OCI-LY3 (cell line): ENCODE measurements at regions not wholly inside any gene's neighbourhood (a gene's known extent, or its start where the extent isn't known, plus 50 kb on each side); places are given as distances from the start of the nearest gene placed in this dataset.

Experiments
- EZH2phosphoT487 ChIP-seq: fragments of 200-600 bp; shearing (Covaris generic); IDR thresholded peaks from 2 replicates; pipeline ENCODE4 v1.6.1; 2018; ENCODE audit warnings: antibody characterized with exemption, mixed run types, low read depth
- TF ChIP-seq, protein P1 (sequence below): fragments of 200-600, 300-600 bp; sonication (generic); IDR thresholded peaks from 2 replicates; pipeline ENCODE4 v1.5.1; 2014; ENCODE audit warnings: antibody characterized with exemption, low read length, low read depth

DNA sequence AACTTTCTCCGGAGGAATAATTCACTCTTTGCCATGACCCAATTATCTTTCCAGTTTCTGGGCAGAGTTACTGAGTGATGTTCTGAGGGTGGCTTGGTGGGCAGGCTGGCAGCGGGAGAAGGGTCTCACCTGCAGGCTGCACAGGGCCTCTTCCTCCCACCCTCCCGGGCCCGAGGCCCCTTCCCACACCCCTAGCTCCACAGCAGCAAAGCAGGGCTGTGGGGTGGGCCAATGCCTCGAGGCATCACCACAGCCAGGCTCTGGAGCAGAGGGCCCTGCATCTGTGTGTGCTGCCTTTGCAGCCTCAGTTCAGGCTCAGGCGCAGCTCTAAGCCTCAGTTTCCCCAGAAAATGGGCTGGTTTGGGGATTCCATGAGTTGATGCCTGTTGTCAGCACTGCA is 120.2 kb upstream of the FOXD4L5 start:
- no peak for TF ChIP-seq EZH2phosphoT487
- TF ChIP-seq, protein P1, sequence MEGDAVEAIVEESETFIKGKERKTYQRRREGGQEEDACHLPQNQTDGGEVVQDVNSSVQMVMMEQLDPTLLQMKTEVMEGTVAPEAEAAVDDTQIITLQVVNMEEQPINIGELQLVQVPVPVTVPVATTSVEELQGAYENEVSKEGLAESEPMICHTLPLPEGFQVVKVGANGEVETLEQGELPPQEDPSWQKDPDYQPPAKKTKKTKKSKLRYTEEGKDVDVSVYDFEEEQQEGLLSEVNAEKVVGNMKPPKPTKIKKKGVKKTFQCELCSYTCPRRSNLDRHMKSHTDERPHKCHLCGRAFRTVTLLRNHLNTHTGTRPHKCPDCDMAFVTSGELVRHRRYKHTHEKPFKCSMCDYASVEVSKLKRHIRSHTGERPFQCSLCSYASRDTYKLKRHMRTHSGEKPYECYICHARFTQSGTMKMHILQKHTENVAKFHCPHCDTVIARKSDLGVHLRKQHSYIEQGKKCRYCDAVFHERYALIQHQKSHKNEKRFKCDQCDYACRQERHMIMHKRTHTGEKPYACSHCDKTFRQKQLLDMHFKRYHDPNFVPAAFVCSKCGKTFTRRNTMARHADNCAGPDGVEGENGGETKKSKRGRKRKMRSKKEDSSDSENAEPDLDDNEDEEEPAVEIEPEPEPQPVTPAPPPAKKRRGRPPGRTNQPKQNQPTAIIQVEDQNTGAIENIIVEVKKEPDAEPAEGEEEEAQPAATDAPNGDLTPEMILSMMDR: no peak
